DOHH2 (cell line): ENCODE measurements at regions not wholly inside any gene's neighbourhood (a gene's known extent, or its start where the extent isn't known, plus 50 kb on each side); places are given as distances from the start of the nearest gene placed in this dataset.
"Not testable (repeated sequence)": the region's sequence is repeated elsewhere in the genome, so short reads cannot be mapped to it uniquely, and the experiment has no call there.

Experiments
- H3F3A ChIP-seq: fragments of 200-600 bp; sonication (generic), shearing (Covaris generic); 2 replicates; pipeline ENCODE4 v1.6.0; 2016; ENCODE audit warnings: antibody characterized with exemption, mild to moderate bottlenecking; ENCODE audit not compliant: control insufficient read depth, insufficient read depth
- H3K27ac ChIP-seq: fragments of 200-600 bp; sonication (generic); 2 replicates; pipeline ENCODE4 v1.5.1; 2014; ENCODE audit warnings: low read depth, mild to moderate bottlenecking, low read length, moderate library complexity
- H3K27me3 ChIP-seq: fragments of 200-600 bp; sonication (generic); 2 replicates; pipeline ENCODE4 v1.6.1; 2014; ENCODE audit warnings: mild to moderate bottlenecking, low read length, mixed read lengths; ENCODE audit not compliant: control insufficient read depth
- H3K36me3 ChIP-seq: fragments of 200-600 bp; sonication (generic); 2 replicates; pipeline ENCODE4 v1.6.1; 2014; ENCODE audit warnings: mild to moderate bottlenecking, low read length, moderate library complexity, mixed read lengths; ENCODE audit not compliant: control insufficient read depth
- H3K4me1 ChIP-seq: fragments of 200-600 bp; sonication (generic); 2 replicates; pipeline ENCODE4 v1.6.1; 2014; ENCODE audit warnings: mild to moderate bottlenecking, low read length, mixed read lengths; ENCODE audit not compliant: control insufficient read depth
- H3K4me2 ChIP-seq: fragments of 200-600 bp; sonication (generic); 2 replicates; pipeline ENCODE4 v1.6.0; 2014; ENCODE audit warnings: mild to moderate bottlenecking, low read length, moderate library complexity
- H3K4me3 ChIP-seq: fragments of 200-600 bp; sonication (generic); 2 replicates; pipeline ENCODE4 v1.5.1; 2014; ENCODE audit warnings: mild to moderate bottlenecking, low read length, mixed read lengths
- H3K79me2 ChIP-seq: fragments of 200-600 bp; sonication (generic); 2 replicates; pipeline ENCODE4 v1.6.1; 2014; ENCODE audit warnings: mild to moderate bottlenecking, low read length, mixed read lengths; ENCODE audit not compliant: control insufficient read depth
- H3K9me2 ChIP-seq: fragments of 200-600 bp; sonication (generic); replicated peaks from 2 replicates; pipeline ENCODE4 v1.6.1; 2014; ENCODE audit warnings: mild to moderate bottlenecking, low read length, mixed read lengths; ENCODE audit not compliant: control insufficient read depth
- H3K9me3 ChIP-seq: fragments of 200-600 bp; sonication (generic); 2 replicates; pipeline ENCODE4 v1.6.1; 2014; ENCODE audit warnings: antibody characterized with exemption, low read length, mixed read lengths; ENCODE audit not compliant: control insufficient read depth, insufficient read depth
- H4K20me1 ChIP-seq: fragments of 200-600 bp; sonication (generic); 2 replicates; pipeline ENCODE4 v1.6.0; 2014; ENCODE audit warnings: low read depth, mild to moderate bottlenecking, antibody characterized with exemption, low read length, moderate library complexity; ENCODE audit not compliant: control insufficient read depth, insufficient read depth
- CTCF ChIP-seq: fragments of 200-600 bp; sonication (generic); IDR thresholded peaks from one replicate; pipeline ENCODE4 v1.5.1; 2014; ENCODE audit warnings: antibody characterized with exemption, mild to moderate bottlenecking, low read depth, low read length; ENCODE audit not compliant: poor library complexity, severe bottlenecking
- EZH2phosphoT487 ChIP-seq: fragments of 200-600 bp; sonication (generic); IDR thresholded peaks from 2 replicates; pipeline ENCODE4 v1.6.1; 2017; ENCODE audit warnings: borderline replicate concordance, mild to moderate bottlenecking, antibody characterized with exemption, low read length, moderate library complexity, mixed read lengths

GRCh38 chr7:106561151-106561550, 99.8 kb downstream of the CCDC71L start:
- Histone ChIP-seq H3K36me3 (no peaks in the 10 kb centered on the region), H3K9me3 (no peaks in the 10 kb centered on the region), H3K4me1 (no peaks in the 10 kb centered on the region)

GRCh38 chr7:106560482-106560881, 100.5 kb downstream of the CCDC71L start:
- Histone ChIP-seq H3K27ac (no peak overlapping the region), H3F3A (no peaks in the 10 kb centered on the region), H3K4me2 (no peak overlapping the region), H4K20me1 (no peaks in the 10 kb centered on the region), H3K4me1 (no peaks in the 10 kb centered on the region), H3K9me2 (no peaks in the 10 kb centered on the region), H3K36me3 (no peaks in the 10 kb centered on the region), H3K9me3 (no peaks in the 10 kb centered on the region), H3K4me3 (no peak overlapping the region), H3K79me2 (no peaks in the 10 kb centered on the region), H3K27me3 (peaks cover 5% of the 10 kb centered on the region; the same call in 1 of the 2 replicates)
- TF ChIP-seq EZH2phosphoT487 (no peak), CTCF (no peak)

More at GRCh38 chr7:106561151-106561550, 99.8 kb downstream of the CCDC71L start:
- Histone ChIP-seq H4K20me1 (no peaks in the 10 kb centered on the region), H3K9me2 (no peaks in the 10 kb centered on the region), H3K4me2 (no peak overlapping the region), H3K27me3 (peaks cover 5% of the 10 kb centered on the region; the same call in 1 of the 2 replicates), H3K4me3 (no peak overlapping the region), H3K79me2 (no peaks in the 10 kb centered on the region), H3F3A (no peaks in the 10 kb centered on the region), H3K27ac (no peak overlapping the region)
- TF ChIP-seq EZH2phosphoT487 = no peak
- no peak for TF ChIP-seq CTCF

- not testable (repeated sequence) for H4K20me1 ChIP-seq, H3K9me2 ChIP-seq, H3K79me2 ChIP-seq, H3K27ac ChIP-seq, H3K4me3 ChIP-seq, H3F3A ChIP-seq, H3K36me3 ChIP-seq, H3K27me3 ChIP-seq, H3K4me2 ChIP-seq, H3K9me3 ChIP-seq
- H3K4me1 ChIP-seq = peaks cover 25% of the 10 kb centered on the region
Measured at GRCh38 chr7:106556244-106556643, 104.7 kb downstream of the CCDC71L start.

GRCh38 chr7:106554623-106555022, 106.3 kb downstream of the CCDC71L start:
- H3K79me2 ChIP-seq, H4K20me1 ChIP-seq, H3K4me3 ChIP-seq: not testable (repeated sequence)

More at GRCh38 chr7:106554623-106555022, 106.3 kb downstream of the CCDC71L start:
- not testable (repeated sequence) for H3K36me3 ChIP-seq, H3K27ac ChIP-seq, H3K4me2 ChIP-seq, H3K27me3 ChIP-seq, H3K9me2 ChIP-seq, H3F3A ChIP-seq, H3K9me3 ChIP-seq
- H3K4me1 ChIP-seq = peaks cover 25% of the 10 kb centered on the region
